ENCODE measurements at regions not wholly inside any gene's neighbourhood (a gene's known extent, or its start where the extent isn't known, plus 50 kb on each side); places are given as distances from the start of the nearest gene placed in this dataset.

DNA sequence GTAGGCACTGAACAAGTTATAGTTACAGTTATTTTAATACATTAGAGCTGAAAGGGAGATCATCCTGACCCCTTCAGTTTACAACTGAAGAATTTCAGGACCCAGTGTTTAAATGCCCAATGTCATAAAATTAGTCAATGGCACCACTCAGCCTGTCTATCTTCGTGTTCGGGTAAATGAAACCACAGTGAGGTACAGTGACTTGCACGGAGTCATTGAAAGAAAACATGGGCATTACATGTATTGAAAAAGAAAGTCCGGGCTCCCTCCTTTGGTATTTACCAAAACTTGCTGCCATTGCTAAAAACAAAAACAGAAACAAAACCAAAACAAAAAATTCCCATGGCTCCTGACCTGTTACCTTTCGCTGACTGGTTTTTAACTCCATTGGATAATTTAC lies 131.7 kb downstream of the SH2D1A start:
- no peak for ATAC-seq
- WGBS, result 92% methylated on average over 5 of the region's 5 CpGs
- intact Hi-C loops (cut with DNase I), result no loop called here

DNA sequence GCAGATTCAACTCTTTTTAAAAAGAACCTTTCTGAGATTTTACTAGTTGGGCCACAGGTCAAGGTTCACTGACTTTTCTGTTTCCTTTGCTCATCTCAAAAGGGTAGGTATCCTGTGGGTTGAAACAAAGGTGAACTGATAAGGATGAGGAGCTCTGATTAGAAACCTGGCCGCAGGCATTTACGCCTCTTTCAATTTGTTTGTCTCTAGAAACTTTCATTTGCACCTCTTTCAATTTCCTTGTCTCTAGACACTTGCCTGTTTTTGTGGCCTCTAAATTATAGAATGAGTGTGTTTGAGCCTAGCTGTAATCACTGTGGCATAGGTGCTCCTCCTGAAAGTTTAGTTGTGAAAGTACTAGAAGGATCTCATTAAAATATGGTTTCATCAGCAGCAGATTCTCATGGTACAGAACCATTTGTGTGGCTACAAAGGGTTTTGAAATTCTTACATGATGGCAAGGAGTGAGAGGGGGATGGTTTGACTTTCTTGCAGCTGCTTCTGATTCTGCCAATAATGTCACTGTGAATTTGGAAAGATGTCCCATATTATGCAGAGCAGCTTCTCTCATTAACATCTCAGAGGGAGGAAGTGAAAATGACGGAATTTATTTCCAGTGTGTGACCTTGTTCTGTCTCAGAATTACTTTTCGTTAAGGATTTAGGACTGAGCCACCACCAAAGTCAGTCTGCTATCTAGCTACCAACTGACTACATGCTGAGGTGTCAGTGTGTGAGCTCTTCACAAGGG lies 142.2 kb downstream of the SH2D1A start:
- Histone ChIP-seq H3K4me1 (ENCODE audit: control insufficient read depth, insufficient read depth, low read length) (no peaks in the 10 kb centered on the region), H3K4me3 (ENCODE audit: low read length) (no peak overlapping the region), H3K9me3 (ENCODE audit: control insufficient read depth, low read length) (no peaks in the 10 kb centered on the region), H3K27me3 (ENCODE audit: control insufficient read depth, insufficient read depth) (no peaks in the 10 kb centered on the region), H3K27ac (ENCODE audit: low read length) (no peak overlapping the region)
- intact Hi-C loops (cut with DNase I), result no loop called here
- DNase-seq, result no peak
- 73% methylated on average over 4 of the region's 4 CpGs for WGBS
- no peak for ATAC-seq

More for the DNA sequence above, 131.7 kb downstream of the SH2D1A start:
- H3K27me3 ChIP-seq (ENCODE audit: control insufficient read depth, insufficient read depth), result no peaks in the 10 kb centered on the region
- H3K4me1 ChIP-seq (ENCODE audit: control insufficient read depth, insufficient read depth, low read length), result no peaks in the 10 kb centered on the region
- DNase-seq, result no peak
- no peaks in the 10 kb centered on the region for H3K9me3 ChIP-seq (ENCODE audit: control insufficient read depth, low read length)
- H3K27ac ChIP-seq (ENCODE audit: low read length), result no peak overlapping the region
- no peak overlapping the region for H3K4me3 ChIP-seq (ENCODE audit: low read length)

DNA sequence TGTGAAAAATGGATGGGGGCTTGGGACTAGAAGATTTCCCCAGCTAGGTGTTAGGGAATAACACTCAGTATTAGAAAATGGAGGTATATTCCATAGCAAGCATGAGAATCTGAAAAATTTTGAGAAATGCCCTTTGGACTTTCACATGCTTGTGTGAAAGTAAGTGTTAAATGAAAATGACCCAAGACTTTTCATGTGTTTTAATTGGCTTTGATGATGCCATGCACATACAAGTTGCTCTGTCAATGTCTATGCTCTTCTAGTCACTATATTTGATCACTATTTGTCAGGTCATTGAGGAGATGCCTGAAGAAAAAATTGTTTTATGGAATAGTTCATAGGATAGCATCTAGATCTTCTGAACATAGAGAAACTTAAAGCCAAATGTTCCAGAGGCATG lies 147.6 kb downstream of the SH2D1A start:
- Histone ChIP-seq H3K4me3 (ENCODE audit: low read length) (no peak overlapping the region), H3K4me1 (ENCODE audit: control insufficient read depth, insufficient read depth, low read length) (no peaks in the 10 kb centered on the region), H3K27me3 (ENCODE audit: control insufficient read depth, insufficient read depth) (no peaks in the 10 kb centered on the region), H3K9me3 (ENCODE audit: control insufficient read depth, low read length) (no peaks in the 10 kb centered on the region), H3K27ac (ENCODE audit: low read length) (no peak overlapping the region)
- DNase-seq (no peak), ATAC-seq (no peak)
- intact Hi-C loops (cut with DNase I), result no loop called here

DNA sequence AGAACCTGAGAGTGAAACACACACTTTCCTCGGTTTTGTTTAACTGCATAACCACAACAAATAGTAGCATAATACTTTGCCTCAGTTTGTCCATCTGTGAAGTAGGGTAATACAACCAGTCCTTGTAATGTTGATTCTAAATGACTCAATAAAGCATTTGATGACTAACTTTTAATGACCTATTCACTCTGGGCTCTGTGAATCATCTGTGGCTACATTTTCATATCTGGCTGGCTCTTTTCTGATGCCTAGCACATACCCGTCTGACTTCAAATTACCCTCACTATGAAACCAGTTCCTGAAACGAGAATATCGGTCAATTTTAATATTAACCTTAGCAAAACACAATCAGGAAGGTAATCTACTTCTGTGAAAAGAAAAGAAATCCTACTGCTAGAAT lies 151.0 kb downstream of the SH2D1A start:
- Histone ChIP-seq H3K4me3 (ENCODE audit: low read length) (no peak overlapping the region), H3K4me1 (ENCODE audit: control insufficient read depth, insufficient read depth, low read length) (no peaks in the 10 kb centered on the region), H3K9me3 (ENCODE audit: control insufficient read depth, low read length) (no peaks in the 10 kb centered on the region), H3K27ac (ENCODE audit: low read length) (no peak overlapping the region), H3K27me3 (ENCODE audit: control insufficient read depth, insufficient read depth) (no peaks in the 10 kb centered on the region)
- ATAC-seq, result no peak
- WGBS, result 91% methylated on average over 4 of the region's 4 CpGs
- no peak for DNase-seq
- intact Hi-C loops (cut with DNase I), result no loop called here

DNA sequence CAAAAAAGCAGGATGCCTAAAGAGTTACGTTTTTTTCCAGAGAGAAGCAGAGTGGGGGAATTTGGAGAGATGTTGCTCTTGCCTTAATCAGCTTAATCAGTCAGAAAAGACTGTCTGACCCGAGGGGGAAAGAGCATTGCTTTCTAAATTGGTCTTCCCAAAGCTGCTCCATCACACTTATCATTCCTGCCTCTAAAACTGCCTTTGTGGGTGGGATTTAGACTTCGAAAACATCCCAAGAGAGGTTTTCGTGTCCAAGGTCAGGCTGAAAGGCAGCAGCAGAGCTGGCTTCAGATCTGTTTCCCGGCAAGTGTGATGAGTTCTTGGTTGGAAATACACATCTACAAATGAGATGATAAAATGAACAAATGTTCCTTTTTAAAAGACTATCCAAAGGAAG lies 155.2 kb downstream of the SH2D1A start:
- no peak for DNase-seq
- intact Hi-C loops (cut with DNase I), result no loop called here
- WGBS, result 13% methylated on average over 5 of the region's 5 CpGs

DNA sequence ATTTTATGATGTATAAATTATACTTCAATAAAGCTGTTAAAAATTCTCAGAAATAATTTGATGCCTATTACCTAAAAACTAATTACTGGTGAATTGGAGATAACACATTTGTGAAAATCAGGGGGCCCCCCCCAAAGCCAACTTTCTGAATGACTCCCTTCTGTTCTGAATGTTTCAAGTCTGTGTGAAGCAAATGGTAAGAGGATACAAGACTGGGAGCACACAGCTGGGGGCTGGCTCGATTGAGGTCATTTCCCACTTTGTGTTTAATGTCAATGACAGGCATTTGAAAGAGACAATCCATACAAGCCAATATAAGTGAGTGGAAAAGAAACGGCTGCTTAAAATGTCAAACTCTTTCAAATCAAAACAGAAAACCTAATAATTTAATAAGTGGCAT lies 155.8 kb downstream of the SH2D1A start:
- WGBS, result 29% methylated on average over 2 of the region's 2 CpGs
- no peak overlapping the region for H3K4me3 ChIP-seq (ENCODE audit: low read length)
- DNase-seq (no peak), ATAC-seq (no peak)
- no peak overlapping the region for H3K27ac ChIP-seq (ENCODE audit: low read length)
- intact Hi-C loops (cut with DNase I), result no loop called here
- H3K9me3 ChIP-seq (ENCODE audit: control insufficient read depth, low read length), result no peaks in the 10 kb centered on the region
- H3K27me3 ChIP-seq (ENCODE audit: control insufficient read depth, insufficient read depth), result no peaks in the 10 kb centered on the region
- H3K4me1 ChIP-seq (ENCODE audit: control insufficient read depth, insufficient read depth, low read length), result no peaks in the 10 kb centered on the region

More for the DNA sequence above, 155.2 kb downstream of the SH2D1A start:
- no peak for ATAC-seq
- H3K4me1 ChIP-seq (ENCODE audit: control insufficient read depth, insufficient read depth, low read length), result no peaks in the 10 kb centered on the region
- no peaks in the 10 kb centered on the region for H3K27me3 ChIP-seq (ENCODE audit: control insufficient read depth, insufficient read depth)
- no peaks in the 10 kb centered on the region for H3K9me3 ChIP-seq (ENCODE audit: control insufficient read depth, low read length)
- H3K27ac ChIP-seq (ENCODE audit: low read length), result no peak overlapping the region
- no peak overlapping the region for H3K4me3 ChIP-seq (ENCODE audit: low read length)

DNA sequence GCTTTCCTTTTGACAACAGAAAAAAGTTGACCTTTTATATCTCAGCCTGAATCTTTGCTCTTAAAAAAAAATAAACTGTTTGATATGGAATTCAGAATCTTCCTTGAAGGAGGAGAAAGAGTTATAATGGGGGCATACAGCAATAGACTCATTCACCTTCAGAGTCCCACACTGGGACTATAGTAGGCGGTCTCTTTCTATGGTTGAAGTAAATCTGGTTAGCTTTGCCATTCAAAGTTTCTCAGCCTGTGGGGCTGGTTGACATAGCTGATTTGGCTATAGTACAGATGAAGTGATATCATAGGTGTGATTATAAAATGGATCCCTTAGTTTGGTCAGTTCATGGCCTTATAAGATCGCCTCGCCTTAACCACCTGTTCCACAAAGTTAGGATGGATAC lies 156.2 kb downstream of the SH2D1A start:
- no peak overlapping the region for H3K27ac ChIP-seq (ENCODE audit: low read length)
- intact Hi-C loops (cut with DNase I), result no loop called here
- H3K9me3 ChIP-seq (ENCODE audit: control insufficient read depth, low read length), result no peaks in the 10 kb centered on the region
- WGBS, result 98% methylated on average over 3 of the region's 3 CpGs
- H3K4me1 ChIP-seq (ENCODE audit: control insufficient read depth, insufficient read depth, low read length), result no peaks in the 10 kb centered on the region
- ATAC-seq, result no peak
- H3K4me3 ChIP-seq (ENCODE audit: low read length), result no peak overlapping the region
- no peak for DNase-seq
- no peaks in the 10 kb centered on the region for H3K27me3 ChIP-seq (ENCODE audit: control insufficient read depth, insufficient read depth)

DNA sequence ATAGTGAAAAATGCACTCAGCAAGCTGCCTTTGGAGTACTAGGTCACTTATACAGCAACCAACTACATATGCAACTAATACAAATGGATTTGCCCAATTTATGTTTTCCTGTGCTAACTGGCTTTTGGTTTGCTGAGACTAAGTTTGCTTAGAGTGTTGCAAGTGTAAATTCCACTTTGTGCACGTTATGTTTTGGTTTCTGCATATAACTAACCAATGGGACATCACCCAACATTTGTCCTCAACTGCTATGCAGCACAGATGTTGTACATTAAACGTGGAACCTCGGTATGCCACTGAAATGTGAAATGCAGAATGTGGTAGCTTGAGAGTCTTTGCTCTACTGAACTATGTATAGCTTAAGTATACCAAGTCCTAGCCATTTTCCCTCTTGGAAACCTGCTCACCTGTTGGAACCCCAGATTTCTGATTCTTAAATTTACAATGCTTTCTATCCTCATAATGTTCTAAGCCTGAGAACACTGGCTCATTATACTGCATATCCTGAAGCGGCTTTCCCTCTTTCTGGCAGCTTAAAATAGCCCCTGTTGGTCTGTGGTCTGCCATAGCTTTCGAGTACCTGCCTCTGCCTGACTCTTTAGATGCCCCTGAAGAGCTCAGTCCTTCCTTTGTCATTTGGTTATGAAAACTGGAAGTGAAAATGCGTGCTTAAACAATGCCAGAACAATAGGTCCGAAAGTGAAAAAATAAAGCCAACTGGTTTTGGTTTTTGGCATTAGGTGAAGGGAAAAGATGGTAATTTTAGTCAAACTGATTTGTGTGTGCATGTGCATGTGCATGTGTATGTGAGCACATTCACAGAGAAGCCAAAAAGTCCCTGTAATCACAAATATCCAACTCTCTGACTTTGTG lies 158.0 kb downstream of the SH2D1A start:
- H3K9me3 ChIP-seq (ENCODE audit: control insufficient read depth, low read length), result no peaks in the 10 kb centered on the region
- WGBS, result 64% methylated on average over 7 of the region's 7 CpGs
- no peak overlapping the region for H3K4me3 ChIP-seq (ENCODE audit: low read length)
- intact Hi-C loops (cut with DNase I), result no loop called here
- DNase-seq (no peak), ATAC-seq (no peak)
- no peaks in the 10 kb centered on the region for H3K4me1 ChIP-seq (ENCODE audit: control insufficient read depth, insufficient read depth, low read length)
- H3K27me3 ChIP-seq (ENCODE audit: control insufficient read depth, insufficient read depth), result no peaks in the 10 kb centered on the region
- no peak overlapping the region for H3K27ac ChIP-seq (ENCODE audit: low read length)

DNA sequence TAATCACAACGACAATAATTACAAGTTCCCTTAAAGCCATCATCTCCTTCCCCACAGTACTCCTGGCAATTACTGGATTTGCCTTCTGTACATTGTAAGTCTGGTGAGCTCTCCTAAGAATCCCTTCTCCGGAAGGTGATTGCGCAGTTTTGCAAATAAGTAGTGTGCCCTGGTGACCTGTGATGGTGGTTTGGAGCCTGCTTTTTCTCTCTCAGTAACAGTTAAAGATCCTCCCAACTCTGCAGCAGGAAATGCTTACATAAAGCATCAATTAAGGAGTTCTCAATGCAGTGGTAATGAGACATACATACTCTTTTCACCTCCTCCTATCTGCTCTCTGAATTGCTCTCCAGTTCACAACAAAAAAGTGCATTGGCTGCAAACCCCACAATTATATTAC lies 159.7 kb downstream of the SH2D1A start:
- H3K27ac ChIP-seq (ENCODE audit: low read length), result no peak overlapping the region
- 74% methylated on average over 3 of the region's 3 CpGs for WGBS
- no peak for DNase-seq
- no peak for ATAC-seq
- H3K4me1 ChIP-seq (ENCODE audit: control insufficient read depth, insufficient read depth, low read length), result no peaks in the 10 kb centered on the region
- intact Hi-C loops (cut with DNase I), result no loop called here
- no peaks in the 10 kb centered on the region for H3K27me3 ChIP-seq (ENCODE audit: control insufficient read depth, insufficient read depth)
- no peaks in the 10 kb centered on the region for H3K9me3 ChIP-seq (ENCODE audit: control insufficient read depth, low read length)
- H3K4me3 ChIP-seq (ENCODE audit: low read length), result no peak overlapping the region

DNA sequence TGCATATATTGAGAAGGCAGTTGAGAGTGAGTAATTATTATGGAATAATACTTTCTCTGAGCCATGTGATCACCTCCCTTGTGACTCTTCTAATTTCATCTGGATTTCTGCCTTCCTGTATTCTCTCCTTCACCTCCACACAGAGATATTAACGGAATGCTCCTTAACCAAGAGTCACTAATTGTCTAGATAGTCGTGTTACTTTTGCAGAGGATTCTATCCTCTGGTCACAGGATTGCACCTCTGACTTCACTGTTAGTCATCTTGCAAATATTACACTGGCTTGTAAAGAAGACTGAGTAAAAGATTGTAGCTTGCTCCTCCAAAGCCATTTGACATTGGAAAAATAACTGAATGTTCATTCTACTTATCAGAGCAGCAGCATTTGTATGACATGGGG lies 160.9 kb downstream of the SH2D1A start:
- ATAC-seq (no peak), DNase-seq (no peak)
- Histone ChIP-seq H3K27ac (ENCODE audit: low read length) (no peak overlapping the region), H3K4me3 (ENCODE audit: low read length) (no peak overlapping the region), H3K27me3 (ENCODE audit: control insufficient read depth, insufficient read depth) (no peaks in the 10 kb centered on the region), H3K9me3 (ENCODE audit: control insufficient read depth, low read length) (no peaks in the 10 kb centered on the region), H3K4me1 (ENCODE audit: control insufficient read depth, insufficient read depth, low read length) (no peaks in the 10 kb centered on the region)
- WGBS, result 51% methylated on average over 2 of the region's 2 CpGs
- intact Hi-C loops (cut with DNase I), result no loop called here

DNA sequence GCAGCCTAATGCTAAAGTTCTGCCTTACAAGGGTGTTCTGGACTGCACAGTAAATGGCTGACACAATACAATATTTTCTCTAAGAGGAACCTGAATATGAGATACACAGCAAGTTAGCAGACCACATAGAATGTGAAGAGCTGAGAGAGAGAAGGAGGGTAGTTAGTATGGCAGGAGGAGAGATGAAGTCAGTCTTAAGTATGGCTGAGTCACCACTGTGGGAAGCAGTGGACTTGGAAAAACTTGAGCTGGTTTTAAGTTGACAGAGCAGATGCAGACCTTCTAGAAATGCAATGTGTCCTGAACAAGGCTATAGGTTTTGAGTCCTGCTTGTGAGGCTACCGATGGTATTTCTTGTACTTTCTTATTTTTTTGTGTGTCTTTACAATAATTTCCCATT lies 172.5 kb downstream of the SH2D1A start:
- Histone ChIP-seq H3K27me3 (ENCODE audit: control insufficient read depth, insufficient read depth) (no peaks in the 10 kb centered on the region), H3K9me3 (ENCODE audit: control insufficient read depth, low read length) (no peaks in the 10 kb centered on the region), H3K4me1 (ENCODE audit: control insufficient read depth, insufficient read depth, low read length) (no peaks in the 10 kb centered on the region), H3K27ac (ENCODE audit: low read length) (no peak overlapping the region), H3K4me3 (ENCODE audit: low read length) (no peak overlapping the region)
- WGBS, result 94% methylated on average over 1 of the region's 1 CpG
- ATAC-seq (no peak), DNase-seq (no peak)
- intact Hi-C loops (cut with DNase I), result no loop called here
